AG10803 (cell line): ENCODE measurements at regions not wholly inside any gene's neighbourhood (a gene's known extent, or its start where the extent isn't known, plus 50 kb on each side); places are given as distances from the start of the nearest gene placed in this dataset.

ENCODE experiments used
- DNase-seq: peaks from one replicate; pipeline ENCODE4 v3.0.0; 2010; ENCODE audit warnings: low read depth
- H3K4me3 ChIP-seq: 2 replicates; pipeline ENCODE4 v1.5.1; 2011; ENCODE audit warnings: mild to moderate bottlenecking, low read length, control low read depth
- CTCF ChIP-seq: conservative IDR thresholded peaks from 2 replicates; pipeline ENCODE4 v1.5.1; 2011; ENCODE audit warnings: mild to moderate bottlenecking, low read length, control low read depth, inconsistent platforms

GRCh38 chr16:51405361-51405760 is 254.3 kb upstream of the SALL1 start:
- no peak overlapping the region for H3K4me3 ChIP-seq
- no peak for TF ChIP-seq CTCF
- no peak for DNase-seq

GRCh38 chr16:51404386-51404785 is 253.3 kb upstream of the SALL1 start:
- H3K4me3 ChIP-seq: no peak overlapping the region
- DNase-seq: no peak
- no peak for TF ChIP-seq CTCF

GRCh38 chr16:51402785-51403184 is 251.7 kb upstream of the SALL1 start:
- TF ChIP-seq CTCF: no peak
- H3K4me3 ChIP-seq: no peak overlapping the region
- peak; percentile 60 for DNase-seq

GRCh38 chr16:51402298-51402697 is 251.2 kb upstream of the SALL1 start:
- TF ChIP-seq CTCF: no peak
- DNase-seq: no peak
- no peak overlapping the region for H3K4me3 ChIP-seq

GRCh38 chr16:51401673-51402072 is 250.6 kb upstream of the SALL1 start:
- no peak for TF ChIP-seq CTCF
- H3K4me3 ChIP-seq: no peak overlapping the region
- DNase-seq: no peak

- TF ChIP-seq CTCF: no peak
These were observed 249.0 kb upstream of the SALL1 start for GRCh38 chr16:51399908-51400670.

GRCh38 chr16:51394421-51394820 is 243.4 kb upstream of the SALL1 start:
- no peak overlapping the region for H3K4me3 ChIP-seq
- DNase-seq: no peak
- TF ChIP-seq CTCF: no peak

More at GRCh38 chr16:51399908-51400670, 249.0 kb upstream of the SALL1 start:
- H3K4me3 ChIP-seq: no peak overlapping the region
- no peak for DNase-seq
